GM12892 (cell line): ENCODE measurements at regions not wholly inside any gene's neighbourhood (a gene's known extent, or its start where the extent isn't known, plus 50 kb on each side); places are given as distances from the start of the nearest gene placed in this dataset.

ENCODE experiments used
- DNase-seq: peaks from one replicate; pipeline ENCODE4 v3.0.0; 2011; ENCODE audit not compliant: insufficient read length
- FAIRE-seq: peaks from 2 replicates; lab custom pipeline; 2011; peaks lifted over from hg19 to GRCh38; lab: Jason Lieb, UNC
- POLR2A ChIP-seq: IDR thresholded peaks from 2 replicates; pipeline ENCODE4 v1.6.1; 2011; ENCODE audit warnings: low read depth, low read length, control low read depth
- POLR2AphosphoS5 ChIP-seq: IDR thresholded peaks from 2 replicates; pipeline ENCODE4 v1.6.1; 2011; ENCODE audit warnings: low read depth, low read length, control low read depth
- TAF1 ChIP-seq: IDR thresholded peaks from 2 replicates; pipeline ENCODE4 v1.6.1; 2011; ENCODE audit warnings: low read depth, mild to moderate bottlenecking, control low read depth, low read length, borderline replicate concordance

- FAIRE-seq, result no peak
- TF ChIP-seq POLR2A (no peak), POLR2AphosphoS5 (no peak), TAF1 (no peak)
- DNase-seq, result no peak
Measured at GRCh38 chr3:23002151-23002550, 201.0 kb upstream of the UBE2E2 start.

- FAIRE-seq (no peak), DNase-seq (no peak)
Measured at GRCh38 chr3:23002836-23003732, 200.0 kb upstream of the UBE2E2 start.

GRCh38 chr3:23003733-23004046 is 199.4 kb upstream of the UBE2E2 start:
- TF ChIP-seq POLR2A, result no peak
- TF ChIP-seq TAF1, result no peak
- TF ChIP-seq POLR2AphosphoS5, result no peak
- DNase-seq (no peak), FAIRE-seq (no peak)

More at GRCh38 chr3:23002836-23003732, 200.0 kb upstream of the UBE2E2 start:
- no peak for TF ChIP-seq TAF1
- no peak for TF ChIP-seq POLR2A
- TF ChIP-seq POLR2AphosphoS5, result no peak

- TF ChIP-seq POLR2A (no peak), TAF1 (no peak)
- DNase-seq, result no peak
- peak; percentile 30 for FAIRE-seq
Measured at GRCh38 chr3:23004971-23005370, 198.2 kb upstream of the UBE2E2 start.

- DNase-seq, result no peak
- no peak for TF ChIP-seq TAF1
- TF ChIP-seq POLR2A, result no peak
- no peak for TF ChIP-seq POLR2AphosphoS5
- no peak for FAIRE-seq
Measured at GRCh38 chr3:23017801-23018200, 185.3 kb upstream of the UBE2E2 start.

- no peak for TF ChIP-seq POLR2AphosphoS5
- TF ChIP-seq TAF1, result no peak
- TF ChIP-seq POLR2A, result no peak
- FAIRE-seq (no peak), DNase-seq (no peak)
Measured at GRCh38 chr3:23019596-23020300, 183.4 kb upstream of the UBE2E2 start.

- FAIRE-seq (no peak), DNase-seq (no peak)
- TF ChIP-seq POLR2A, result no peak
- TF ChIP-seq TAF1, result no peak
- no peak for TF ChIP-seq POLR2AphosphoS5
Measured at GRCh38 chr3:23028294-23028693, 174.8 kb upstream of the UBE2E2 start.

- no peak for TF ChIP-seq TAF1
- no peak for TF ChIP-seq POLR2AphosphoS5
- TF ChIP-seq POLR2A, result no peak
- no peak for FAIRE-seq
- no peak for DNase-seq
Measured at GRCh38 chr3:23029001-23029400, 174.1 kb upstream of the UBE2E2 start.

GRCh38 chr3:23035927-23036640 is 167.0 kb upstream of the UBE2E2 start:
- TF ChIP-seq POLR2AphosphoS5, result no peak
- TF ChIP-seq TAF1, result no peak
- no peak for TF ChIP-seq POLR2A
- DNase-seq, result no peak
- peak; percentile 75 for FAIRE-seq

GRCh38 chr3:23036728-23037127 is 166.4 kb upstream of the UBE2E2 start:
- DNase-seq, result no peak
- FAIRE-seq, result no peak
- no peak for TF ChIP-seq TAF1
- TF ChIP-seq POLR2AphosphoS5, result no peak
- no peak for TF ChIP-seq POLR2A

GRCh38 chr3:23038471-23038870 is 164.7 kb upstream of the UBE2E2 start:
- no peak for FAIRE-seq
- TF ChIP-seq POLR2AphosphoS5 (no peak), POLR2A (no peak), TAF1 (no peak)
- no peak for DNase-seq
